Transverse colon (tissue), 4 donors: ENCODE measurements at regions not wholly inside any gene's neighbourhood (a gene's known extent, or its start where the extent isn't known, plus 50 kb on each side); places are given as distances from the start of the nearest gene placed in this dataset.
A peak's percentile ranks its signal among the peaks of the same experiment; 100 is the strongest.

Experiments used
- DNase-seq: peaks from one replicate; pipeline ENCODE4 v3.0.0-alpha.2; 2019
- H3K27ac ChIP-seq, 4 donors: fragments of 200-600 bp; sonication (generic); 2 replicates each; pipeline ENCODE4 v1.5.1; 2016 to 2018; ENCODE audit warnings: inconsistent platforms in 4 of 4
- H3K27me3 ChIP-seq: fragments of 200-600 bp; sonication (generic); 2 replicates; pipeline ENCODE4 v1.5.1; 2017; ENCODE audit warnings: inconsistent platforms
- H3K36me3 ChIP-seq, 4 donors: fragments of 200-600 bp; sonication (generic); 2 replicates each; pipeline ENCODE4 v1.5.1; 2017 to 2019; ENCODE audit warnings: inconsistent platforms in 4 of 4
- H3K4me1 ChIP-seq, 4 donors: fragments of 200-600 bp; sonication (generic); 2 replicates each; pipeline ENCODE4 v1.5.1; 2017 to 2020; ENCODE audit warnings: inconsistent platforms in 4 of 4
- H3K4me3 ChIP-seq, 4 donors: fragments of 200-600 bp; sonication (generic); 1 replicate in 1 of 4; 2 replicates in 3 of 4; pipeline versions ENCODE4 v1.5.1 to v1.6.1; 2017 to 2019; ENCODE audit warnings: inconsistent platforms in 4 of 4
- H3K9me3 ChIP-seq, 2 donors: fragments of 200-600 bp; sonication (generic); 2 replicates each; pipeline ENCODE4 v1.5.1; 2017 to 2019; ENCODE audit warnings: inconsistent platforms in 2 of 2
- CTCF ChIP-seq, 5 experiments: fragments of 200-600 bp in 3 of 5; fragments of 450-650 bp in 2 of 5; sonication (generic) in 3 of 5; IDR thresholded peaks; 1 replicate in 2 of 5; 2 replicates in 3 of 5; pipeline ENCODE4 v1.5.1; 2016 to 2017; ENCODE audit warnings: antibody characterized with exemption in 5 of 5, inconsistent platforms in 3 of 5, mild to moderate bottlenecking in 2 of 5, moderate library complexity in 1 of 5
- EP300 ChIP-seq: sonication (generic); formaldehyde crosslinking; IDR thresholded peaks from one replicate; pipeline ENCODE4 v1.6.1; 2017; ENCODE audit warnings: antibody characterized with exemption, low read depth
- POLR2A ChIP-seq: fragments of 450-650 bp; IDR thresholded peaks from one replicate; pipeline ENCODE4 v1.6.1; 2016; ENCODE audit warnings: antibody characterized with exemption, mild to moderate bottlenecking, moderate library complexity
- POLR2AphosphoS5 ChIP-seq, 3 donors: sonication (generic); formaldehyde crosslinking; IDR thresholded peaks; one replicate each; pipeline ENCODE4 v1.6.1; 2016; ENCODE audit warnings: antibody characterized with exemption in 3 of 3
- WGBS, 2 donors: methylation state at CpG; one replicate each; pipeline ENCODE4 v1.1.5; 2018; ENCODE audit warnings: low coverage in 1 of 2; 5-methylcytosine and 5-hydroxymethylcytosine counted together
- in situ Hi-C, 4 donors: fragments of 200-750 bp; cut with MboI; loops; one replicate each; pipeline versions ENCODE4 v1.15.0 to v1.15.1; 2017; ENCODE audit warnings: low sequenced_read_pairs in 3 of 4, low pct_ligation_motif_present in 1 of 4, low pct_unique_long_range_greater_than_20kb in 1 of 4
- intact Hi-C: fragments of 100-400 bp; cut with DNase I; formaldehyde crosslinking; loops from one replicate; pipeline ENCODE4 v1.15.1; 2023; ENCODE audit warnings: low total_unique reads

DNA sequence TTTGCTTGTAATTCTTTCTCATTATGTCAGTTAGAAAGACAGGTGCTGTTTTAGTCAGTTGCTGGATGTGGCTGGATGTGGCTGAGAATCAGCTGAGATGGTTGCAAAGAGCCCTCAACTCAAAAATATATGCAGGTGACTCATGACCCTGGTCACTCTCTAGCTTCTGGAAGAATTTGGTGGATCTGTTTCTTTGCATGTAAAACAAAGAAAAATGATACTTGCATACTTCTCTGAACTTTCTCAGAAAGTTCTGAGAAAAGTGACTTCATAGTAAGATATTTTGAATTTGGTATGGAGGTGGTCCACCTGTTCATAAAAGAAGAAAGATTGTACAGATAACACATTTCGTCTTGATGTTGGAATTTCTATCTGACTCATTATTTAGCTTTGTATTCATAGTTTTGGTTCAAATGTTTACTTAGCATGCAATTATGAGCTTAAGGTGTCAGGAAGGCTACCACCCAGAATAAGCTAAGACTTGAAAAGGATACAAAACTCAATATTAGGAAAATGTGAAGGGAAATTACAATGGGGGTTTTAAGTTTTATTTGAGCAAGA, 163.2 kb upstream of the OLIG3 start:
- WGBS, 2 donors = 31 to 37% methylated on average over 1 of the region's 1 CpG
- TF ChIP-seq CTCF (IDR thresholded peaks at IDR 0.05) = no peak
- intact Hi-C loops (no loop called here), in situ Hi-C loops (no loop called here)
- DNase-seq = no peak
- H3K4me1 ChIP-seq = peaks cover 0 to 24% (median 5%) of the 10 kb centered on the region in 4 donors
- no peaks in the 10 kb centered on the region for H3K27me3 ChIP-seq
- no peak overlapping the region for H3K27ac ChIP-seq
- H3K4me3 ChIP-seq = no peak overlapping the region
- no peaks in the 10 kb centered on the region for H3K36me3 ChIP-seq
- peaks cover 14 to 20% of the 10 kb centered on the region in 2 donors for H3K9me3 ChIP-seq

GRCh38 chr6:137658287-137658686, 164.1 kb upstream of the OLIG3 start:
- Histone ChIP-seq H3K4me3 (no peak overlapping the region), H3K27me3 (no peaks in the 10 kb centered on the region), H3K36me3 (no peaks in the 10 kb centered on the region), H3K4me1 (peaks cover 0 to 16% (median 5%) of the 10 kb centered on the region in 4 donors), H3K27ac (no peak overlapping the region), H3K9me3 (peaks cover 14 to 20% of the 10 kb centered on the region in 2 donors)
- 60 to 74% methylated on average over 1 of the region's 1 CpG for WGBS, 2 donors
- intact Hi-C loops (no loop called here), in situ Hi-C loops (no loop called here)
- DNase-seq = no peak
- TF ChIP-seq EP300 = no peak
- no peak for TF ChIP-seq CTCF (IDR thresholded peaks at IDR 0.05)
- no peak for TF ChIP-seq POLR2AphosphoS5 (IDR thresholded peaks at IDR 0.05)
- TF ChIP-seq POLR2A = no peak

GRCh38 chr6:137659871-137660270, 165.7 kb upstream of the OLIG3 start:
- intact Hi-C loops (no loop called here), in situ Hi-C loops (no loop called here)
- TF ChIP-seq POLR2A = no peak
- no peak for TF ChIP-seq POLR2AphosphoS5 (IDR thresholded peaks at IDR 0.05)
- no peak for TF ChIP-seq EP300
- TF ChIP-seq CTCF (IDR thresholded peaks at IDR 0.05) = no peak
- no peak for DNase-seq
- H3K27me3 ChIP-seq = no peaks in the 10 kb centered on the region
- H3K4me1 ChIP-seq = peaks cover 0 to 16% (median 5%) of the 10 kb centered on the region in 4 donors
- 60 to 71% methylated on average over 1 to 3 of the region's 3 CpGs for WGBS, 2 donors
- H3K9me3 ChIP-seq = peaks cover 0 to 5% of the 10 kb centered on the region in 2 donors
- no peaks in the 10 kb centered on the region for H3K36me3 ChIP-seq
- H3K4me3 ChIP-seq = no peak overlapping the region
- H3K27ac ChIP-seq = peak overlapping the region; percentile 22 to 50 (median 26)

DNA sequence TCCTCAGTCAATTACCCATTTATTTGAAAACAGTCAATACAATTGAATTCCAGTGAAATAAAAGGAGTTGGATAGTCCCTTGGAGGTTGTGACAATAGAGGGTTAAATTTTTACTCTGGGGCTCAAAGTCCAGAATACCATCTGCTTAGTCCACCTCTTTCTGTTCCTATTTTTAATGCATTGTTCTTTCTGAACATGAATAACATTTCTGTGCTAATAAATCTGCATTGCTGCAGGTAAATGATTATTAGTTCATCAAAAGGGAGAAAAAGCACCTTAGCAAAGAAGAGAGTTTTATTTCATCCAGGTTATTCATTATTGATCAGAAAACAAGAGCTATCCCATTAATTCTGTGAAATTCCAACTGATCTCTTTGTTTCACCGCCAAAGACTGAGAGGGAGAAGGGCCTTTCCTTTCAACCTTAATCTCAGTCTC, 166.1 kb upstream of the OLIG3 start:
- 58 to 69% methylated on average over 1 of the region's 1 CpG for WGBS, 2 donors
- intact Hi-C loops = no loop called here
- in situ Hi-C loops = no loop called here

More for the DNA sequence above, 166.1 kb upstream of the OLIG3 start:
- Histone ChIP-seq H3K4me3 (no peak overlapping the region), H3K36me3 (no peaks in the 10 kb centered on the region), H3K4me1 (peaks cover 0 to 16% (median 5%) of the 10 kb centered on the region in 4 donors), H3K27ac (peak overlapping the region; percentile 22 to 50 (median 26)), H3K27me3 (no peaks in the 10 kb centered on the region), H3K9me3 (peaks cover 0 to under 1% of the 10 kb centered on the region in 2 donors)
- TF ChIP-seq EP300 = no peak
- no peak for TF ChIP-seq POLR2AphosphoS5 (IDR thresholded peaks at IDR 0.05)
- TF ChIP-seq POLR2A = no peak
- TF ChIP-seq CTCF (IDR thresholded peaks at IDR 0.05) = no peak
- DNase-seq = no peak
